Transverse colon (tissue), 4 donors: ENCODE measurements at regions not wholly inside any gene's neighbourhood (a gene's known extent, or its start where the extent isn't known, plus 50 kb on each side); places are given as distances from the start of the nearest gene placed in this dataset.
"Not testable (repeated sequence)": the region's sequence is repeated elsewhere in the genome, so short reads cannot be mapped to it uniquely, and the experiment has no call there.

Experiments used
- DNase-seq: peaks from one replicate; pipeline ENCODE4 v3.0.0-alpha.2; 2019
- H3K27ac ChIP-seq, 4 donors: fragments of 200-600 bp; sonication (generic); 2 replicates each; pipeline ENCODE4 v1.5.1; 2016 to 2018; ENCODE audit warnings: inconsistent platforms in 4 of 4
- H3K27me3 ChIP-seq: fragments of 200-600 bp; sonication (generic); 2 replicates; pipeline ENCODE4 v1.5.1; 2017; ENCODE audit warnings: inconsistent platforms
- H3K36me3 ChIP-seq, 4 donors: fragments of 200-600 bp; sonication (generic); 2 replicates each; pipeline ENCODE4 v1.5.1; 2017 to 2019; ENCODE audit warnings: inconsistent platforms in 4 of 4
- H3K4me1 ChIP-seq, 4 donors: fragments of 200-600 bp; sonication (generic); 2 replicates each; pipeline ENCODE4 v1.5.1; 2017 to 2020; ENCODE audit warnings: inconsistent platforms in 4 of 4
- H3K4me3 ChIP-seq, 4 donors: fragments of 200-600 bp; sonication (generic); 1 replicate in 1 of 4; 2 replicates in 3 of 4; pipeline versions ENCODE4 v1.5.1 to v1.6.1; 2017 to 2019; ENCODE audit warnings: inconsistent platforms in 4 of 4
- H3K9me3 ChIP-seq, 2 donors: fragments of 200-600 bp; sonication (generic); 2 replicates each; pipeline ENCODE4 v1.5.1; 2017 to 2019; ENCODE audit warnings: inconsistent platforms in 2 of 2
- EP300 ChIP-seq: sonication (generic); formaldehyde crosslinking; IDR thresholded peaks from one replicate; pipeline ENCODE4 v1.6.1; 2017; ENCODE audit warnings: antibody characterized with exemption, low read depth
- POLR2A ChIP-seq: fragments of 450-650 bp; IDR thresholded peaks from one replicate; pipeline ENCODE4 v1.6.1; 2016; ENCODE audit warnings: antibody characterized with exemption, mild to moderate bottlenecking, moderate library complexity
- POLR2AphosphoS5 ChIP-seq, 3 donors: sonication (generic); formaldehyde crosslinking; IDR thresholded peaks; one replicate each; pipeline ENCODE4 v1.6.1; 2016; ENCODE audit warnings: antibody characterized with exemption in 3 of 3
- WGBS, 2 donors: methylation state at CpG; one replicate each; pipeline ENCODE4 v1.1.5; 2018; ENCODE audit warnings: low coverage in 1 of 2; 5-methylcytosine and 5-hydroxymethylcytosine counted together
- in situ Hi-C, 4 donors: fragments of 200-750 bp; cut with MboI; loops; one replicate each; pipeline versions ENCODE4 v1.15.0 to v1.15.1; 2017; ENCODE audit warnings: low sequenced_read_pairs in 3 of 4, low pct_ligation_motif_present in 1 of 4, low pct_unique_long_range_greater_than_20kb in 1 of 4
- intact Hi-C: fragments of 100-400 bp; cut with DNase I; formaldehyde crosslinking; loops from one replicate; pipeline ENCODE4 v1.15.1; 2023; ENCODE audit warnings: low total_unique reads
- TF ChIP-seq, protein P1 (sequence below), 5 experiments: fragments of 200-600 bp in 3 of 5; fragments of 450-650 bp in 2 of 5; sonication (generic) in 3 of 5; IDR thresholded peaks; 1 replicate in 2 of 5; 2 replicates in 3 of 5; pipeline ENCODE4 v1.5.1; 2016 to 2017; ENCODE audit warnings: antibody characterized with exemption in 5 of 5, inconsistent platforms in 3 of 5, mild to moderate bottlenecking in 2 of 5, moderate library complexity in 1 of 5

DNA sequence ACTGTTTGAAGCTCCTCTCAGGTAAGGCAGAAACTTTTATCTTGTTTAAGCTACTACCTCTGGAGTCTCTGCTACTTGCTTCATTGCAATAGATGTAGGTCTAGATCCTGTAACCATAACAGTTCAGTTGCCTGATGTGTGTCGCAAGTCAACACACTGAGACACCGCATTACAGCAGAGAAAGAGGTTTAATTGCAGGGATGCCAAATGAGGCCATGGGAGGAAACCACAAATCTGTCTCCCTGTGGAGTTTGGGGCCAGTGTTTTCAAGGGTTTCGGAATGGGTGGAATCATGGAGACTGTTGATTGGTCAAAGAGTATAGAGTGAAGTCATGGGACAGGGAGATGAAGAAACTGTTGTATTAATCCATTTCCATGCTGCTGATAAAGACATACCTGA lies 57.1 kb upstream of the RBM24 start:
- H3K4me1 ChIP-seq: peaks cover 0 to 26% (median 11%) of the 10 kb centered on the region in 4 donors
- H3K27ac ChIP-seq: no peak overlapping the region
- in situ Hi-C loops (no loop called here), intact Hi-C loops (no loop called here)
- no peaks in the 10 kb centered on the region for H3K36me3 ChIP-seq
- TF ChIP-seq POLR2AphosphoS5 (IDR thresholded peaks at IDR 0.05) (no peak), POLR2A (no peak), EP300 (no peak)
- TF ChIP-seq, protein P1, sequence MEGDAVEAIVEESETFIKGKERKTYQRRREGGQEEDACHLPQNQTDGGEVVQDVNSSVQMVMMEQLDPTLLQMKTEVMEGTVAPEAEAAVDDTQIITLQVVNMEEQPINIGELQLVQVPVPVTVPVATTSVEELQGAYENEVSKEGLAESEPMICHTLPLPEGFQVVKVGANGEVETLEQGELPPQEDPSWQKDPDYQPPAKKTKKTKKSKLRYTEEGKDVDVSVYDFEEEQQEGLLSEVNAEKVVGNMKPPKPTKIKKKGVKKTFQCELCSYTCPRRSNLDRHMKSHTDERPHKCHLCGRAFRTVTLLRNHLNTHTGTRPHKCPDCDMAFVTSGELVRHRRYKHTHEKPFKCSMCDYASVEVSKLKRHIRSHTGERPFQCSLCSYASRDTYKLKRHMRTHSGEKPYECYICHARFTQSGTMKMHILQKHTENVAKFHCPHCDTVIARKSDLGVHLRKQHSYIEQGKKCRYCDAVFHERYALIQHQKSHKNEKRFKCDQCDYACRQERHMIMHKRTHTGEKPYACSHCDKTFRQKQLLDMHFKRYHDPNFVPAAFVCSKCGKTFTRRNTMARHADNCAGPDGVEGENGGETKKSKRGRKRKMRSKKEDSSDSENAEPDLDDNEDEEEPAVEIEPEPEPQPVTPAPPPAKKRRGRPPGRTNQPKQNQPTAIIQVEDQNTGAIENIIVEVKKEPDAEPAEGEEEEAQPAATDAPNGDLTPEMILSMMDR (IDR thresholded peaks at IDR 0.05): no peak
- 90 to 96% methylated on average over 3 of the region's 3 CpGs for WGBS, 2 donors
- H3K4me3 ChIP-seq: no peak overlapping the region
- H3K27me3 ChIP-seq: no peaks in the 10 kb centered on the region
- no peaks in the 10 kb centered on the region for H3K9me3 ChIP-seq
- no peak for DNase-seq

DNA sequence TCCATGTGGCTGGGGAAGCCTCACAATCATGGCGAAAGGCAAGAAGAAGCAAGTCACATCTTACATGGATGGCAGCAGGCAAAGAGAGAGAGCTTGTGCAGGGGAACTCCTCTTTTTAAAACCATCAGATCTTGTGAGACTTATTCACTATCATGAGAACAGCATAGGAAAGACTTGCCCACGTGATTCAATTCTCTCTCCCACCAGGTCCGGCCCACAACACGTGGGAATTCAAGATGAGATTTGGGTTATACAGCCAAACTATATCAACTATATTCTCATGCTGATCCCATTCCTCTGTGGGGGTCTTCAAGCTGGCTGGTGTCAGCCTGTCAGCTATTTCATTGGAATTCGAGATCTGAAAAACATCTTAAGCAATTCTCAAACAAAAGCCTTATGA lies 56.7 kb upstream of the RBM24 start:
- intact Hi-C loops, H3K27me3 ChIP-seq, H3K9me3 ChIP-seq, H3K36me3 ChIP-seq, H3K27ac ChIP-seq, H3K4me3 ChIP-seq, DNase-seq, in situ Hi-C loops: not testable (repeated sequence)
- WGBS, 2 donors: 77 to 100% methylated on average over 2 to 5 of the region's 5 CpGs
- peaks cover 0 to 26% (median 11%) of the 10 kb centered on the region in 4 donors for H3K4me1 ChIP-seq

DNA sequence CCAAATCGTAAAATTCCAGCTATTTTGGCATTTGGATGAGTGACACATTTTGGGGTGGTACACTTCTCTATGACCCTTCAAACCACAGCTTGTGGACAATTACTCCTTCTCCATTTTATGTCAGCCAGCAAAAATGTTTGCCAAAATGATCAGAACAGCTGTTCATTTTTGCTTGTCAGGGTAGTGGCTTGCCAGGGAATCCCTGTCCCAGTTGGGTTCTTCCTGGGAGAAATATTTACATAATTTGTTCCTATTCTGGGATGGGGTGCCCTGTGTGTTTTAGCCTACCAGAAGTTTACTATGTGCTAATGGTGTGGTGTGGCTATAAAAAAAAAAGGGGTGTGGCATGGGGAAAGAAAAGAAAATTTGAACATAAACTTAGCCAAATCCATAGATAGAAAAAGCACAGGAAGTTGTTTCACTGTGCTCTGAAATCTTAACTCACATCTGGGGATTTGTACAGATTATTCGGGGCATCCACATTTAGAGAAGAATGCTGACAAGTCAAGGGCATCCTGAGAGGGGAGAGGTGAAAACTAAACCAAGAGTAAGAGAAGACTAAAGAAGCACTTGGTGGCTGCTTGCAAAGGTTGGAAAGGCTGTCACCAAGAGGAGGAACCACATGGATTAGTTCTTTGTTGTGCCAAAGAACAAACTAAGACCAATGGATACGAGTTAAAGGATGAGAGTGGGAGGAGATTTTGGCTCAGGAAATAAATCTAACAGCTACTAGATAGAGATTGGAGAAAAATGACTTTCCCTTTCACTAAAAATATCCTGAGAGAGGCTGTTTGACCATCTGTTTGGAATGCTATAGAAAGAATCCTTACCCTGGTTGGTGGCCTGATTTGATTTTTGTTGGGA lies 55.2 kb upstream of the RBM24 start:
- Histone ChIP-seq H3K9me3 (no peaks in the 10 kb centered on the region), H3K4me3 (no peak overlapping the region), H3K27ac (peak overlapping the region in 3 of 4 donors; percentile 14 to 20 (median 15)), H3K4me1 (peaks cover 0 to 19% (median 7%) of the 10 kb centered on the region in 4 donors), H3K27me3 (no peaks in the 10 kb centered on the region), H3K36me3 (no peaks in the 10 kb centered on the region)
- TF ChIP-seq EP300 (no peak), POLR2AphosphoS5 (IDR thresholded peaks at IDR 0.05) (no peak), POLR2A (no peak)
- TF ChIP-seq, protein P1 (IDR thresholded peaks at IDR 0.05): no peak
- no peak for DNase-seq
- intact Hi-C loops (no loop called here), in situ Hi-C loops (no loop called here)
- WGBS, 2 donors: 53 to 55% methylated on average over 3 of the region's 3 CpGs

DNA sequence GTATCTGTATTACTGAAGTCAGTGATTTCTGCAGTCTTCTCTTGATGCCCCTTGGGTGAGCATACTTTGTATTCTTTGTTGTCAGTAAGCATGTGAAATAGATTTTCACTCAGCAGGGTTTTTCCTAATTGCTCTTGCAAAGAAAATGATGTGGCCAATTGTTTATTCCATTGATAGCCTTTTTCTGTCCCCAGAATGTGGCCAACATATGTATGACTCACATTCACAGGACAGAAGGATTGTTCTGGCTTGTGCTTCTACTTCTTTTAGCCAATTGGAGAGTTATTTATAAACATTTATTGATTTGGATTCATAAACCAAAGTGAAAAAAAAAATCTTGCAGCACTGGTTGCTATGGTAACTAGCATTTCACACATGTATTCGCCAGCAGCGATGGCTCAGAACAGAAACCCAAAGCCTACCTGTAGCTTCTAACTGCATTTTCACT lies 54.4 kb upstream of the RBM24 start:
- H3K36me3 ChIP-seq: no peaks in the 10 kb centered on the region
- intact Hi-C loops (no loop called here), in situ Hi-C loops (no loop called here)
- no peak overlapping the region for H3K4me3 ChIP-seq
- DNase-seq: no peak
- no peaks in the 10 kb centered on the region for H3K27me3 ChIP-seq
- H3K4me1 ChIP-seq: peaks cover 0 to 19% (median 7%) of the 10 kb centered on the region in 4 donors
- WGBS, 2 donors: 76 to 100% methylated on average over 2 of the region's 2 CpGs
- TF ChIP-seq POLR2A (no peak), POLR2AphosphoS5 (IDR thresholded peaks at IDR 0.05) (no peak), EP300 (no peak)
- TF ChIP-seq, protein P1 (IDR thresholded peaks at IDR 0.05): no peak
- no peaks in the 10 kb centered on the region for H3K9me3 ChIP-seq
- peak overlapping the region in 2 of 4 donors; percentile 14 to 15 for H3K27ac ChIP-seq
